ENCODE measurements at regions not wholly inside any gene's neighbourhood (a gene's known extent, or its start where the extent isn't known, plus 50 kb on each side); places are given as distances from the start of the nearest gene placed in this dataset.

DNA sequence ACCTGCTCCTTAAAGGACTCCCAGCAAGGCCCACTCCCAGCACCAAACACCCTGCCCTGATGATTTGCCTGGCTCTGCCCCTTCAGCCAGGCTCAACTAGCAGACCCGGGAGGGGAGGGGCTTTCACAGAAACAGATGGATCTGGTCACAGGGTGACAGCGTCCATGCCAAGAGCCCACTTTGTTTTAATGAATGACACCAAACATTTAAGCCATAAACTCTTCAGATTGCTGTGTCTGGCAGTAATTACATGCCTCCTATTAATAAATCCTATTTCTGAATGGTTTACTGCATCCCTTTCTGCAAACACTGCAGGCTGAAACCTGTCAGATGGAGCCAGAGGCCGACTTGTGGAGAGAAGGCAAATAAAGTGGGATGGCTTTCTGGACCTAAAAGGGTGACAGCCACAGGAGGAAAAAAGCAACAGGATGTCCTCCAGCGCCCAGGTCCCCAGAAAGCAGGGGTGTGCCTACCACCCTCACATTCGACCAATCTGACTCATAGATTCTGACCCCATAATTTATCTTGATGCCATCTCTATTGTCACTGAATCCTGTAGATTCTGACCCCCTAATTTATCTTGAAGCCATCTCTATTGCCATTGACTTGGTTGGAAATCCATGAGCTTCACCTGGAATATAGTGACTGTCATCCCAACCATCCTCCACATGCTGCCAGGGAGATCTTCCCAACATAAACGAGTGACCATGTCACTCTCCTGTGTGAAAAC, 200.9 kb downstream of the PLPP3 start:
- H3K27me3 ChIP-seq: no peaks in the 10 kb centered on the region
- H3K4me3 Mint-ChIP-seq: no peak overlapping the region
- H3K36me3 ChIP-seq: no peaks in the 10 kb centered on the region
- H3F3A ChIP-seq (ENCODE audit: low read depth): peaks cover 31% of the 10 kb centered on the region
- no peaks in the 10 kb centered on the region for H3K9me3 ChIP-seq (ENCODE audit: low read depth)
- no peaks in the 10 kb centered on the region for H4K20me1 ChIP-seq (ENCODE audit: low read depth)
- no peak overlapping the region for H3K9ac ChIP-seq
- H3K27me3 Mint-ChIP-seq (ENCODE audit: insufficient read depth, low read depth): no peaks in the 10 kb centered on the region
- no peaks in the 10 kb centered on the region for H3K9me3 Mint-ChIP-seq
- no peak overlapping the region for H2AFZ ChIP-seq (replicated peaks)
- no peaks in the 10 kb centered on the region for H3K36me3 Mint-ChIP-seq
- H3K27ac ChIP-seq: no peak overlapping the region
- H3K4me1 Mint-ChIP-seq: peaks cover 36% of the 10 kb centered on the region
- no peak for DNase-seq (ENCODE audit: low spot score)
- TF ChIP-seq EZH2 (IDR thresholded peaks at IDR 0.05): no peak
- TF ChIP-seq EZH2phosphoT487 (IDR thresholded peaks at IDR 0.05): no peak
- no peak for TF ChIP-seq CTCF (IDR thresholded peaks at IDR 0.05)
- no peaks in the 10 kb centered on the region for H3K79me2 ChIP-seq (ENCODE audit: low read depth)
- no peak overlapping the region for H3K4me2 ChIP-seq
- no peak overlapping the region for H3K4me3 ChIP-seq
- H3K4me1 ChIP-seq: peaks cover 45% of the 10 kb centered on the region
- H3K27ac Mint-ChIP-seq: no peak overlapping the region

DNA sequence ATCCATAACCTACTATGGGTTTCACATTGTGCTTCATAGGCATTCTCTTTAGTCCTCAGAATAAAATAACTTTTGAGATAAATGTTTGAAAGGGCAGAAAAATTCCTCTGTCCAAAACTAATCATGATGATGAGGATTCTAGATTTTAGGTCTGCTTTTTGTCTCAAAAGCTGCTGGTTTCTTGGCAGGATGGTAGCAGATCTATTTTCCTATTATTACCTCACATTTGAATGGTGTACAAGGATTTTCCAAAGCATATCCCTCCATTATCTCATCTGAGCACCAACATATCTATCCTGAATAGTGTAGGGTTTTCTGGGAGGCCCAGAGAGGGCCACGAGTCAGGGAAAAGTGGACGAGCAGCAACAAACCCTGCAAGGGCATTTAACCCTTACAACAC, 201.9 kb downstream of the PLPP3 start:
- peaks cover 31% of the 10 kb centered on the region for H3F3A ChIP-seq (ENCODE audit: low read depth)
- H3K27ac Mint-ChIP-seq: no peak overlapping the region
- H3K4me2 ChIP-seq: no peak overlapping the region
- no peaks in the 10 kb centered on the region for H3K27me3 ChIP-seq
- no peak overlapping the region for H3K4me3 Mint-ChIP-seq
- H2AFZ ChIP-seq (replicated peaks): no peak overlapping the region
- no peak overlapping the region for H3K9ac ChIP-seq
- TF ChIP-seq EZH2 (IDR thresholded peaks at IDR 0.05) (no peak), EZH2phosphoT487 (IDR thresholded peaks at IDR 0.05) (no peak), CTCF (IDR thresholded peaks at IDR 0.05) (no peak)
- no peaks in the 10 kb centered on the region for H3K9me3 ChIP-seq (ENCODE audit: low read depth)
- H3K27ac ChIP-seq: no peak overlapping the region
- H3K4me1 ChIP-seq: peaks cover 45% of the 10 kb centered on the region
- H3K36me3 Mint-ChIP-seq: no peaks in the 10 kb centered on the region
- H4K20me1 ChIP-seq (ENCODE audit: low read depth): no peaks in the 10 kb centered on the region
- no peak for DNase-seq (ENCODE audit: low spot score)
- no peak overlapping the region for H3K4me3 ChIP-seq
- no peaks in the 10 kb centered on the region for H3K27me3 Mint-ChIP-seq (ENCODE audit: insufficient read depth, low read depth)
- peaks cover 36% of the 10 kb centered on the region for H3K4me1 Mint-ChIP-seq
- no peaks in the 10 kb centered on the region for H3K79me2 ChIP-seq (ENCODE audit: low read depth)
- no peaks in the 10 kb centered on the region for H3K36me3 ChIP-seq
- no peaks in the 10 kb centered on the region for H3K9me3 Mint-ChIP-seq

DNA sequence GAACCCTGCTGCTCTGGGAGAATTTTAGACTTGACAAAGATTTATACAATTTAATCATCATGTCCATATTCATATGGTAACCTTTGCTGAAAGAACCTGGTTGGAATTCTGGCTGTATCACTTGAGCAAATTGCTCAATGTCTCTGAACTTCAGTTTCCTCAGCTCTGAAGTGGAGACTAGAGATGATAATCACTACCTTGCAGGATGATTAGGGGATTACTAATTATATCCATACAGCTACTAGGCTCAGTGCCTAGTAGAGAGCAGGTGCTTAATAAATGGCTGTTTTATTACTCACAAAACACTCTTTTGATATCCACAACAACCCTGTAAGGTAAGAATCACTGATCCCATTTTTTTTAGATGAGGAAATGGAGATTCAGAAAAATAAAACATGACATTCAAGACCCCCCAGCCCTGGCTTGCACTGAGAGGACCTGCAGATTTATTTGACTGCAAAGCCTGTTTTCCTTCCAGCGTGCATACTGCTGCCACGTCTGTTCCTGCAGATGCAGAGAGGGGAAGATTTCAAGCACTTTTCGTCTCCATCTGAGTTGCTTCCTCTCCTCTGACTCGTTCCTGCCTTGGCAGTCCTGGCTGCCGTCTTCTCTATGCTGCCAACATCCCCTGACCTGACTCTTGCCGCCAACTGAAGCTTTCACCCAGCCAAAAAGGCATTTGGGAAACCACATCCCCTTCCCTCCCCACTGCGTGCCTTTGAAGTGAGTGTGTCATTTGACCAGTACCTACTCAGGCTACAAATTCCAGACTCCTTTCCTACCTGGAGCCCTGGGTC, 203.0 kb downstream of the PLPP3 start:
- H3K27ac Mint-ChIP-seq: peak overlapping the region; percentile 11

More for the DNA sequence above, 203.0 kb downstream of the PLPP3 start:
- H3K27me3 Mint-ChIP-seq (ENCODE audit: insufficient read depth, low read depth): peaks cover 2% of the 10 kb centered on the region
- Histone ChIP-seq H3K4me2 (peak overlapping the region; percentile 67), H3K79me2 (ENCODE audit: low read depth) (no peaks in the 10 kb centered on the region), H3K9me3 (ENCODE audit: low read depth) (no peaks in the 10 kb centered on the region), H3K36me3 (no peaks in the 10 kb centered on the region), H3K27ac (no peak overlapping the region), H3F3A (ENCODE audit: low read depth) (peaks cover 31% of the 10 kb centered on the region), H4K20me1 (ENCODE audit: low read depth) (no peaks in the 10 kb centered on the region), H3K4me3 (no peak overlapping the region), H3K4me1 (peaks cover 45% of the 10 kb centered on the region), H2AFZ (replicated peaks) (peak overlapping the region; percentile 58), H3K9ac (no peak overlapping the region), H3K27me3 (no peaks in the 10 kb centered on the region)
- H3K9me3 Mint-ChIP-seq: no peaks in the 10 kb centered on the region
- DNase-seq (ENCODE audit: low spot score): peak; percentile 34
- H3K36me3 Mint-ChIP-seq: no peaks in the 10 kb centered on the region
- H3K4me1 Mint-ChIP-seq: peaks cover 36% of the 10 kb centered on the region
- no peak for TF ChIP-seq EZH2 (IDR thresholded peaks at IDR 0.05)
- no peak for TF ChIP-seq CTCF (IDR thresholded peaks at IDR 0.05)
- H3K4me3 Mint-ChIP-seq: no peak overlapping the region

Data from neural progenitor cell (in vitro differentiated cells).